OCI-LY7 (cell line): ENCODE measurements at regions not wholly inside any gene's neighbourhood (a gene's known extent, or its start where the extent isn't known, plus 50 kb on each side); places are given as distances from the start of the nearest gene placed in this dataset.

Source experiments
- BruUV-seq: library from RNA; stranded (reverse); fragments of 400-500 nt; replicated peaks from 2 replicates; lab custom pipeline; 2021; lab: Mats Ljungman, UMichigan
- CTCF ChIA-PET: fragments of 300-600 bp; sonication (Branson Sonifier 250); formaldehyde crosslinking; loops from one replicate; lab custom pipeline; 2022; ENCODE audit warnings: antibody characterized with exemption; ENCODE audit not compliant: unreplicated experiment; lab: Charles Lee
- POLR2A ChIA-PET: fragments of 300-600 bp; sonication (Branson Sonifier 250); formaldehyde crosslinking; loops from one replicate; lab custom pipeline; 2022; ENCODE audit warnings: antibody characterized with exemption; lab: Charles Lee
- DNase-seq: peaks from one replicate; pipeline ENCODE4 v3.0.0-alpha.2; 2015; ENCODE audit warnings: low spot score
- H2AFZ ChIP-seq: fragments of 200-600 bp; sonication (generic), shearing (Covaris generic); 2 replicates; pipeline ENCODE4 v1.6.1; 2014; ENCODE audit warnings: mild to moderate bottlenecking, antibody characterized with exemption, low read length, moderate library complexity
- H3K27ac ChIP-seq: fragments of 200-600 bp; sonication (generic); 2 replicates; pipeline ENCODE4 v1.5.1; 2014; ENCODE audit warnings: mixed run types, low read depth, mild to moderate bottlenecking, moderate library complexity, low read length, inconsistent platforms; ENCODE audit not compliant: poor library complexity, severe bottlenecking
- H3K36me3 ChIP-seq: fragments of 200-600 bp; sonication (generic); 2 replicates; pipeline ENCODE4 v1.6.1; 2014; ENCODE audit warnings: mild to moderate bottlenecking, antibody characterized with exemption, low read length, moderate library complexity, mixed read lengths; ENCODE audit not compliant: insufficient read depth
- H3K4me1 ChIP-seq: fragments of 200-600 bp; sonication (generic); 2 replicates; pipeline ENCODE4 v1.5.1; 2014; ENCODE audit warnings: mild to moderate bottlenecking, low read length; ENCODE audit not compliant: insufficient read depth, poor library complexity, severe bottlenecking
- H3K4me2 ChIP-seq: fragments of 200-600 bp; sonication (generic); 2 replicates; pipeline ENCODE4 v1.6.1; 2014; ENCODE audit warnings: mild to moderate bottlenecking, low read length
- H3K4me3 ChIP-seq: fragments of 200-600 bp; sonication (generic); 2 replicates; pipeline ENCODE4 v1.5.1; 2014; ENCODE audit warnings: mild to moderate bottlenecking, low read depth, low read length; ENCODE audit not compliant: poor library complexity, severe bottlenecking
- H3K79me2 ChIP-seq: fragments of 200-600 bp; sonication (generic); 2 replicates; pipeline ENCODE4 v1.6.1; 2016; ENCODE audit warnings: low read depth, mild to moderate bottlenecking, low read length, moderate library complexity, mixed read lengths; ENCODE audit not compliant: insufficient read depth
- H3K9me2 ChIP-seq: fragments of 200-600 bp; sonication (generic); 2 replicates; pipeline ENCODE4 v1.6.1; 2016; ENCODE audit warnings: mild to moderate bottlenecking, low read length, mixed read lengths; ENCODE audit not compliant: insufficient read depth
- H3K9me3 ChIP-seq: fragments of 200-600 bp; sonication (generic); 2 replicates; pipeline ENCODE4 v1.6.1; 2014; ENCODE audit warnings: mild to moderate bottlenecking, mixed run types, low read length, mixed read lengths
- H4K20me1 ChIP-seq: fragments of 200-600 bp; sonication (generic); 2 replicates; pipeline ENCODE4 v1.6.1; 2014; ENCODE audit warnings: mild to moderate bottlenecking, antibody characterized with exemption, low read length, moderate library complexity, mixed read lengths; ENCODE audit not compliant: insufficient read depth
- CTCF ChIP-seq: fragments of 200-600 bp; sonication (generic); conservative IDR thresholded peaks from 2 replicates; pipeline ENCODE4 v1.5.1; 2014; ENCODE audit warnings: mild to moderate bottlenecking, antibody characterized with exemption, low read length, moderate library complexity, mixed read lengths
- EZH2phosphoT487 ChIP-seq: fragments of 200-600 bp; sonication (generic); IDR thresholded peaks from 2 replicates; pipeline ENCODE4 v1.6.1; 2018; ENCODE audit warnings: low read depth, borderline replicate concordance, mild to moderate bottlenecking, mixed run types, antibody characterized with exemption, low read length, moderate library complexity, mixed read lengths
- intact Hi-C: fragments of 100-400 bp; cut with micrococcal nuclease; formaldehyde crosslinking; loops from one replicate; pipeline ENCODE4 v1.10.0; 2022; ENCODE audit not compliant: unreplicated experiment

- intact Hi-C loops = no loop called here
- TF ChIP-seq CTCF (no peak), EZH2phosphoT487 (no peak)
- no peak overlapping the region for H3K4me3 ChIP-seq
- H3K9me3 ChIP-seq = no peaks in the 10 kb centered on the region
- H4K20me1 ChIP-seq = no peaks in the 10 kb centered on the region
- H3K4me1 ChIP-seq = no peaks in the 10 kb centered on the region
- H3K27ac ChIP-seq = no peak overlapping the region
- H3K36me3 ChIP-seq = no peaks in the 10 kb centered on the region
- BruUV-seq = no TSS peak
- no peak overlapping the region for H2AFZ ChIP-seq
- POLR2A ChIA-PET = interaction anchor here (0.7 kb wide), 1 partner anchor 350 kb away, joined by 3 read pairs; no protein-coding TSS in a partner anchor
- DNase-seq = no peak
- no peaks in the 10 kb centered on the region for H3K79me2 ChIP-seq
- H3K4me2 ChIP-seq = no peak overlapping the region
- CTCF ChIA-PET = no interaction called here
- H3K9me2 ChIP-seq = no peaks in the 10 kb centered on the region
These were observed 303.5 kb downstream of the EPHA4 start for GRCh38 chr2:221268631-221269030.

DNA sequence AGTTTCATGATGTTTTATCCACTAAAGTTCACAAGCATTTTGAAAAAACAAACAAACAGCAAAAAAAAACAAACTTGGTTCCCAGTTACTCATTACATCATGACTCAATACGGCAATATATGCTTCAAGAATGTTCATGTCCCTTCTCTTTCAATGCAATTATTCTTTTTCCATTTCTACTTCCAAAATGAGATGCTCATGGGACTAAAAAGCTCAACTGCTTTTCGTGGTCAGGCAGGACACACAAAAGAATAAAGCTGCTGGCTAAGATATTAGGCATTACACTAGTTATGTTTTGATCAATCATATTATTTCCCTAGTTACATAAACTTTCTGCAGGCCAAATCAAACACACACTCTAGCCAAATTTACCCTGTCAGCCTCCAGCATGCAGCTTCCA, 301.3 kb downstream of the EPHA4 start:
- ChIA-PET CTCF (no interaction called here), POLR2A (interaction anchor here (0.7 kb wide), 1 partner anchor 287 kb away, joined by 4 read pairs; no protein-coding TSS in a partner anchor)
- Histone ChIP-seq H3K36me3 (no peaks in the 10 kb centered on the region), H4K20me1 (no peaks in the 10 kb centered on the region), H3K9me3 (no peaks in the 10 kb centered on the region), H3K9me2 (no peaks in the 10 kb centered on the region), H3K4me3 (no peak overlapping the region), H3K4me1 (no peaks in the 10 kb centered on the region), H3K79me2 (no peaks in the 10 kb centered on the region), H3K27ac (no peak overlapping the region), H3K4me2 (no peak overlapping the region), H2AFZ (no peak overlapping the region)
- intact Hi-C loops = no loop called here
- no peak for DNase-seq
- no TSS peak for BruUV-seq
- no peak for TF ChIP-seq EZH2phosphoT487
- no peak for TF ChIP-seq CTCF

- H3K4me2 ChIP-seq = no peak overlapping the region
- no peaks in the 10 kb centered on the region for H3K4me1 ChIP-seq
- H4K20me1 ChIP-seq = no peaks in the 10 kb centered on the region
- DNase-seq = no peak
- no peaks in the 10 kb centered on the region for H3K36me3 ChIP-seq
- BruUV-seq = no TSS peak
- ChIA-PET CTCF (no interaction called here), POLR2A (no interaction called here)
- TF ChIP-seq EZH2phosphoT487 = no peak
- no peak for TF ChIP-seq CTCF
- H2AFZ ChIP-seq = no peak overlapping the region
- H3K9me2 ChIP-seq = no peaks in the 10 kb centered on the region
- no peak overlapping the region for H3K4me3 ChIP-seq
- H3K9me3 ChIP-seq = no peaks in the 10 kb centered on the region
- no peak overlapping the region for H3K27ac ChIP-seq
- intact Hi-C loops = no loop called here
- H3K79me2 ChIP-seq = no peaks in the 10 kb centered on the region
These were observed 299.4 kb downstream of the EPHA4 start for GRCh38 chr2:221272729-221273128.
